Activated naive CD8-positive, alpha-beta T cell treated with anti-CD3 and anti-CD28 coated beads, Interleukin-2, amount 10 ng/mL, durations not matched to agents 7 days and 5 days (primary cell): ENCODE measurements at regions not wholly inside any gene's neighbourhood (a gene's known extent, or its start where the extent isn't known, plus 50 kb on each side); places are given as distances from the start of the nearest gene placed in this dataset.

Source experiments
- ATAC-seq: fragments of 150-1000 bp; cut with Tn5 transposase; one replicate; pipeline ENCODE4 v1.10.0; 2021; ENCODE audit warnings: low read depth, moderate library complexity
- POLR2A ChIA-PET: fragments of 350-600 bp; sonication (Branson Sonifier 250); formaldehyde crosslinking; loops from one replicate; lab custom pipeline; 2021; ENCODE audit warnings: antibody characterized with exemption; lab: Charles Lee
- DNase-seq: peaks from one replicate; pipeline ENCODE4 v3.0.0; 2021
- H3K27ac Mint-ChIP-seq: one replicate; pipeline ENCODE4 v1.8.0; 2022; ENCODE audit warnings: mild to moderate bottlenecking, mixed read lengths
- H3K27me3 Mint-ChIP-seq: one replicate; pipeline ENCODE4 v1.8.0; 2022; ENCODE audit warnings: mild to moderate bottlenecking, moderate library complexity, mixed read lengths
- H3K36me3 Mint-ChIP-seq: one replicate; pipeline ENCODE4 v1.8.0; 2021; ENCODE audit warnings: mild to moderate bottlenecking, mixed read lengths
- H3K4me1 Mint-ChIP-seq: one replicate; pipeline ENCODE4 v1.8.0; 2021; ENCODE audit warnings: mixed read lengths
- H3K4me3 Mint-ChIP-seq: one replicate; pipeline ENCODE4 v1.8.0; 2022; ENCODE audit warnings: mild to moderate bottlenecking, moderate library complexity, mixed read lengths
- H3K9me3 Mint-ChIP-seq: one replicate; pipeline ENCODE4 v1.8.0; 2021; ENCODE audit warnings: mixed read lengths

DNA sequence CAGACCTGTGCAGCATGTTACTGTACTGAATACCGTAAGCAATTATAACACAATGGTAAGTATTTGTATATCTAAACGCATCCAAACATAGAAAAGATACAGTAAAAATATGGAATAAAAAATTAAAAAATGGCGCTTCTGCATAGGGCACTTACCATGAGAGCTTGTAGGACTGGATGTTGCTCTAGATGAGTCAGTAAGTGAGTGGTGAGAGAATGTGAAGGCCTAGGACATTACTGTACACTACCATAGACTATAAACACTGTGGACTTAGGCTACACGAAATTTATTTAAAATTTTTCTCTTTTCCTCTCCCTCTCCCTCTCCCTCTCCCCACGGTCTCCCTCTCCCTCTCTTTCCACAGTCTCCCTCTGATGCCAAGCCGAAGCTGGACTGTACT lies 194.5 kb upstream of the CDKN3 start:
- no peaks in the 10 kb centered on the region for H3K4me1 Mint-ChIP-seq
- no peak overlapping the region for H3K27ac Mint-ChIP-seq
- no peak for DNase-seq
- ATAC-seq: no peak
- H3K27me3 Mint-ChIP-seq: no peaks in the 10 kb centered on the region
- H3K4me3 Mint-ChIP-seq: no peak overlapping the region
- POLR2A ChIA-PET: no interaction called here
- no peaks in the 10 kb centered on the region for H3K9me3 Mint-ChIP-seq
- no peaks in the 10 kb centered on the region for H3K36me3 Mint-ChIP-seq

DNA sequence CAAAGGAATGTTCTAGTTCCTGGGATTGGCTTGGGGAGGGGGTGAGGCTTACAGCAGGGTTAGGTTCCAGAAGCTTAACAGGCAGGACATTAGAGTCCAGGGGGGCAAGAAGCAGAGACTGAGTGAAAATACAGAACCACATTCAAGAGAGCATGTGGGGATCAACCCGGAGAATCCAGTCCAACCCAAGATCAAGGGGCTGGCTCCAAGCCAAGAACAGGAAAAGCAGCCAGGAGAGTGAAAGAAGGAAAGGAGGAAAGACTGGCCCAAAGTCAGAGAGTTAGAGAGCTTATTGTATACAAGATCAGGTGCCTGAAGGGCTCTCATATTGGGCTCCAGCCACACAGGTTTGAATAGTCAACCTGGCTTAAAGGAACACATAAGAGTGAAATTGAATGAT lies 190.3 kb upstream of the CDKN3 start:
- H3K36me3 Mint-ChIP-seq: no peaks in the 10 kb centered on the region
- no peak overlapping the region for H3K4me3 Mint-ChIP-seq
- H3K27me3 Mint-ChIP-seq: peaks cover 10% of the 10 kb centered on the region
- H3K4me1 Mint-ChIP-seq: no peaks in the 10 kb centered on the region
- POLR2A ChIA-PET: no interaction called here
- no peak overlapping the region for H3K27ac Mint-ChIP-seq
- no peak for ATAC-seq
- H3K9me3 Mint-ChIP-seq: no peaks in the 10 kb centered on the region
- no peak for DNase-seq

DNA sequence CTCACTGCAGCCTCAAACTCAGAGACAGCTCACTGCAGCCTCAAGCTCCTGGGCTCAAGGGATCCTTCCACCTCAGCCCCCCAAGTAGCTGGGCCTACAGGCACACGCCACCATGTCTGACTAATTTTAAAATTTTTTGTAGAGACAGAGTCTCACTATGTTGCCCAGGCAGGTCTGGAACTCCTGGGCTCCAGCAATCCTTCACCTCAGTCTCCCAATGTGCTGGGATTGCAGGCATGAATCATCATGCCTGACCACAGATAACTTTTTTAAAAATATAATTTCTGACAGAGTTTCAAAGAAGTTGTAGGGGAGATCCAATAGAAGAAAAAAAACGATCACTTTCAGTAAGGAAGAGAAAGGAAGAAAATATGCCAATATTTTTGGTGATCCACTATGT lies 189.7 kb upstream of the CDKN3 start:
- POLR2A ChIA-PET: no interaction called here
- Mint-ChIP-seq H3K27me3 (peaks cover 15% of the 10 kb centered on the region), H3K9me3 (no peaks in the 10 kb centered on the region), H3K36me3 (no peaks in the 10 kb centered on the region), H3K4me3 (no peak overlapping the region), H3K4me1 (no peaks in the 10 kb centered on the region), H3K27ac (no peak overlapping the region)
- DNase-seq (no peak), ATAC-seq (no peak)

GRCh38 chr14:54207476-54208462 lies 189.0 kb upstream of the CDKN3 start:
- POLR2A ChIA-PET: no interaction called here
- Mint-ChIP-seq H3K36me3 (no peaks in the 10 kb centered on the region), H3K4me3 (no peak overlapping the region), H3K9me3 (no peaks in the 10 kb centered on the region), H3K27me3 (peaks cover 20% of the 10 kb centered on the region), H3K27ac (no peak overlapping the region), H3K4me1 (no peaks in the 10 kb centered on the region)
- DNase-seq (no peak), ATAC-seq (no peak)

GRCh38 chr14:54208751-54209150 lies 188.1 kb upstream of the CDKN3 start:
- H3K4me3 Mint-ChIP-seq: no peak overlapping the region
- no peak for ATAC-seq
- no peak for DNase-seq
- no peaks in the 10 kb centered on the region for H3K4me1 Mint-ChIP-seq
- POLR2A ChIA-PET: no interaction called here
- H3K27me3 Mint-ChIP-seq: peaks cover 23% of the 10 kb centered on the region
- H3K36me3 Mint-ChIP-seq: no peaks in the 10 kb centered on the region
- H3K27ac Mint-ChIP-seq: no peak overlapping the region
- H3K9me3 Mint-ChIP-seq: no peaks in the 10 kb centered on the region

DNA sequence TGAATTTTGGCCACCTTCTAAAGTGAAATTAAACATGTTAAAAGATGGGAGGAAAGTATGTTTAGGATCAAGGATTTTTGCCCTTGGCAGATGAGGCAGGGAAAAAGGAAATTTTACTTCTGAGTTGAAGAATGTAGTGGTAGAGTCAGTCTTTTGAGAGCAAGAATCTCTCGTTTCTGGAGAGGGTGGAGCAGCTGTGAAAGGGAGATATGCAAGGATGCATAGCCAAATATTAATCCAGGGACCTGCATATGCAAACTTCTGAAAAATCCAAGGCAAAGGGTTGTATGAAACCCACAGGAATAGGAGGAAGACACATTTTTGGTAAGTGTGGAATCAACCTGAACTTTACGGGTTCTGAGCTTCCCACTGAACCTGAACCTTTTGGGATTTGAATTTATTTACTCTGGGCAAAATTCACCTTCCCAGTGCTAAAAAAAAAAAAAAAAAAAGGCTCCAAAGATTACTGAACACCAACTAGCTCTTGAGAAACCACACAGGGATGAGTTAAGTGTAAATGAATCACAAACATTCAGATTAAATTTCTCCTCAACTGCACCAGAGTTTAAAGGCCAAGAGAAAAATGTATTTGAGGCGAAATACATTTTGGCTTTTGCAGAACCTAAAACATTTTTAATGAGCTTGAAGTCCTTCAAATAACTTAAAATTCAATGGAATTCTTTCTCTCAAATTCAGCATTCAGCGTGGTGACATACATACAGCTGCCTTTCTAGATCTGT lies 187.1 kb upstream of the CDKN3 start:
- DNase-seq (no peak), ATAC-seq (no peak)
- H3K27ac Mint-ChIP-seq: no peak overlapping the region
- H3K4me3 Mint-ChIP-seq: no peak overlapping the region
- POLR2A ChIA-PET: no interaction called here
- H3K36me3 Mint-ChIP-seq: no peaks in the 10 kb centered on the region
- H3K4me1 Mint-ChIP-seq: no peaks in the 10 kb centered on the region
- peaks cover 23% of the 10 kb centered on the region for H3K27me3 Mint-ChIP-seq
- no peaks in the 10 kb centered on the region for H3K9me3 Mint-ChIP-seq

DNA sequence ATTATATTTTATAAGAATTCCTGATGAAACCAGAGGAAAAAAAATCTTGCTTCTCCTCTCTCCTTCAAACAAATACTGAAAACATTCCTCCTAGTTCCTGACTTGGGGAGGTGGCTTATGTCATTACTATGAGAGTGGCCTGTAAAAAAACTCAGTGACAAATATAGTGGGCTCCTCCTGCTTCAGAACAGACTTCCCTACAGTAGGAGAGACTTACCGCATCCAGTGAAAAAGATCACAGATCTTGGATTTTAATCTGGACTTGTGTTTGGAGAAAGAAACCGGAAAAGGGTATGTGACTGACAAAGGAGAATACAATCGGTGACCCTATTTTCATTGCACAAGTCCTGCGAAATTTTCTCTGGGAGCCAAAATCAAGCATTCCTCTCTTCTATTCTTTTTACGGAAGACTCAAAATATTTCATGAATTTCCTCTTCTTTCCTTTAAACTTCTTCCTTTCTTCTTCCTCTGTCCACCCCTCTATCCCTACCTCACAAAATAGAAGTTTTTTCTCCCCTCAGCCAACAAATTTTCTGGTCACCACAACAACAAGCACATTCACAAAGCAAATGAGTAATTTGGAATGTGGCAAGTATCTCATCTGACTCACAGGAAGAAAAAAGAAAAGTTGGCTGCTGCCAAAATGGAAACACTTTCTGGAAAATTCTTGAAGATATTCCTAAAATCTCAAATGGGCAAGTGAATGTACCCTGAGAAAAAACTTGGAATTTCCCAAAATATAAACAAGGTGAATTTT lies 185.1 kb upstream of the CDKN3 start:
- POLR2A ChIA-PET: no interaction called here
- Mint-ChIP-seq H3K36me3 (no peaks in the 10 kb centered on the region), H3K27ac (no peak overlapping the region), H3K9me3 (peaks cover under 1% of the 10 kb centered on the region), H3K4me3 (no peak overlapping the region), H3K4me1 (peaks cover under 1% of the 10 kb centered on the region), H3K27me3 (peaks cover 31% of the 10 kb centered on the region)
- ATAC-seq (no peak), DNase-seq (no peak)

GRCh38 chr14:54213536-54213935 lies 183.3 kb upstream of the CDKN3 start:
- POLR2A ChIA-PET: no interaction called here
- Mint-ChIP-seq H3K36me3 (no peaks in the 10 kb centered on the region), H3K27ac (no peak overlapping the region), H3K9me3 (peaks cover 5% of the 10 kb centered on the region), H3K4me3 (no peak overlapping the region), H3K4me1 (peaks cover 5% of the 10 kb centered on the region), H3K27me3 (peaks cover 43% of the 10 kb centered on the region)
- ATAC-seq: no peak
- no peak for DNase-seq

GRCh38 chr14:54216827-54217226 lies 180.0 kb upstream of the CDKN3 start:
- Mint-ChIP-seq H3K27me3 (peaks cover 66% of the 10 kb centered on the region), H3K9me3 (peaks cover 5% of the 10 kb centered on the region), H3K4me3 (no peak overlapping the region), H3K4me1 (peaks cover 9% of the 10 kb centered on the region), H3K27ac (no peak overlapping the region), H3K36me3 (no peaks in the 10 kb centered on the region)
- POLR2A ChIA-PET: no interaction called here
- DNase-seq (no peak), ATAC-seq (no peak)

- H3K4me3 Mint-ChIP-seq: no peak overlapping the region
- peaks cover 9% of the 10 kb centered on the region for H3K4me1 Mint-ChIP-seq
- POLR2A ChIA-PET: interaction anchor here (0.5 kb wide), 1 partner anchor 65 kb away, joined by 3 read pairs; no protein-coding TSS in a partner anchor
- H3K27me3 Mint-ChIP-seq: peaks cover 73% of the 10 kb centered on the region
- ATAC-seq (no peak), DNase-seq (no peak)
- no peak overlapping the region for H3K27ac Mint-ChIP-seq
- peaks cover 5% of the 10 kb centered on the region for H3K9me3 Mint-ChIP-seq
- no peaks in the 10 kb centered on the region for H3K36me3 Mint-ChIP-seq
These were observed 177.3 kb upstream of the CDKN3 start for GRCh38 chr14:54219261-54220070.

- Mint-ChIP-seq H3K27me3 (peaks cover 80% of the 10 kb centered on the region), H3K9me3 (peaks cover 5% of the 10 kb centered on the region), H3K4me1 (peaks cover 9% of the 10 kb centered on the region), H3K36me3 (no peaks in the 10 kb centered on the region), H3K27ac (no peak overlapping the region), H3K4me3 (peak overlapping the region; percentile 54)
- DNase-seq: no peak
- ATAC-seq: no peak
- POLR2A ChIA-PET: no interaction called here
These were observed 176.6 kb upstream of the CDKN3 start for GRCh38 chr14:54220071-54220703.

DNA sequence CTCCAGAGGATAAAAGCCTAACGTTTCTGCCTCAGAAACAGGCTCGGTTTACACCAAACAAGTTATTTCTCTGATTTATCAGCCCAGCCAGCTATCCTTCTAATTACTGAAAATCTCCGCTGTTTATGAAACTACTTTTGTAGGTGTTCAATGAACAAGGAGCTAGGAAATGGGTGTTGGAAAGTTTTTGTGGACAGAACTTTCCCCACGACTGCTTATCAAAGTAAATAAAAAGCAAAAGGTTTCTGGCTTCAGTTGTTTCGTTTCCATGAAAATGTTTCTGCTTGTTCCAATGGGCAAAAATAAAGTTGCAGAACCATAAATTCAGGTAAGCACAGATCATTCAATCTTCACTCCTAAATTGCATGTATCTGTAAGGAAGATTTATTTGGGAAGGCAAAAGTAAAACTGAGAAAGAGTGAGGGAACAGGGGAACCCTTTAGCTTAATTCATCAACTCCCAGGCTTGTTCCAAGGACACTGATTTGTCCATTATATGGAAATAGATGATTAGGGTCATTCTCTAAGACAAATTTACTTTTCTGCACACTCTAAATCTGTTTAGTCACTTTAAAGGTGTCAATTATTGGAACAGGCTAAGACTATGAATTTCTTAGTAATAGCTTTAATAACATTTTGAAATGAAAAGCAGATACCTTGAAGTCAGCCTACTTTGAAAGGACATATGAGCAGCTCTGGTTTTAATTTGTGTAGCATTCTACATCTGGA lies 175.9 kb upstream of the CDKN3 start:
- ATAC-seq: no peak
- peaks cover 9% of the 10 kb centered on the region for H3K4me1 Mint-ChIP-seq
- no peak overlapping the region for H3K27ac Mint-ChIP-seq
- H3K36me3 Mint-ChIP-seq: no peaks in the 10 kb centered on the region
- no peak overlapping the region for H3K4me3 Mint-ChIP-seq
- peaks cover 5% of the 10 kb centered on the region for H3K9me3 Mint-ChIP-seq
- DNase-seq: no peak
- POLR2A ChIA-PET: no interaction called here
- peaks cover 82% of the 10 kb centered on the region for H3K27me3 Mint-ChIP-seq
